ENCODE measurements at regions not wholly inside any gene's neighbourhood (a gene's known extent, or its start where the extent isn't known, plus 50 kb on each side); places are given as distances from the start of the nearest gene placed in this dataset.

- Mint-ChIP-seq H3K36me3 (no peaks in the 10 kb centered on the region), H3K4me1 (peaks cover 1% of the 10 kb centered on the region), H3K9me3 (no peaks in the 10 kb centered on the region), H3K27ac (no peak overlapping the region), H3K4me3 (no peak overlapping the region)
- DNase-seq (ENCODE audit: low spot score in 2 of 2) (no peak), ATAC-seq (no peak)
Measured at GRCh38 chr6:6717953-6718352, 129.4 kb downstream of the LY86 start.

GRCh38 chr6:6721606-6722005 lies 133.1 kb downstream of the LY86 start:
- ATAC-seq (no peak), DNase-seq (ENCODE audit: low spot score in 2 of 2) (no peak)
- H3K36me3 Mint-ChIP-seq: no peaks in the 10 kb centered on the region
- H3K27ac Mint-ChIP-seq: no peak overlapping the region
- H3K9me3 Mint-ChIP-seq: no peaks in the 10 kb centered on the region
- H3K4me1 Mint-ChIP-seq: peaks cover 7% of the 10 kb centered on the region
- no peak overlapping the region for H3K4me3 Mint-ChIP-seq

- H3K36me3 Mint-ChIP-seq: no peaks in the 10 kb centered on the region
- no peaks in the 10 kb centered on the region for H3K9me3 Mint-ChIP-seq
- no peak overlapping the region for H3K27ac Mint-ChIP-seq
- no peak overlapping the region for H3K4me3 Mint-ChIP-seq
- peaks cover 7% of the 10 kb centered on the region for H3K4me1 Mint-ChIP-seq
- no peak for ATAC-seq
- no peak for DNase-seq (ENCODE audit: low spot score in 2 of 2)
Measured at GRCh38 chr6:6722195-6722594, 133.7 kb downstream of the LY86 start.

DNA sequence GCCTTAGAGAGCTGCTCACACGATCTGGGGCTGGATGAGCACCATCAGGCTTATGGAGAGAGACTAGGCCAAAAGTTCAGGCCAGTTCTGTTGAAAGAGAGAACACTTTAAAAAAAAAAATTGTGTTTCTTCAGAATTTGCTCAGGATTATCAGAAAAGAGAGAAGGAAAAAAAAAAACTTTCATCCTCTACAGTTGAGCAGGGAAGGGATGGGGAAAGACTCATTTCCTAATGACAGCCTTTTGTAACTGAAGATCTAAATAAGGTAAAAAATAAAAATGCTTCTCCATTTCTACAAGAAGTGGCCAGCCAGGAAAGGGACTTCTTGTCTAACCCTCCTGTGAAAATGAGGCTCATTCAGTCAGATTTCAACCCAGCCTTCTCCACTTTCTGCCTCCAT lies 134.8 kb downstream of the LY86 start:
- no peak for DNase-seq (ENCODE audit: low spot score in 2 of 2)
- no peaks in the 10 kb centered on the region for H3K9me3 Mint-ChIP-seq
- no peak overlapping the region for H3K4me3 Mint-ChIP-seq
- ATAC-seq: no peak
- H3K36me3 Mint-ChIP-seq: no peaks in the 10 kb centered on the region
- H3K4me1 Mint-ChIP-seq: peaks cover 7% of the 10 kb centered on the region
- no peak overlapping the region for H3K27ac Mint-ChIP-seq

GRCh38 chr6:6723921-6724538 lies 135.5 kb downstream of the LY86 start:
- no peak for DNase-seq (ENCODE audit: low spot score in 2 of 2)
- no peak overlapping the region for H3K27ac Mint-ChIP-seq

GRCh38 chr6:6724539-6725467 lies 136.3 kb downstream of the LY86 start:
- Mint-ChIP-seq H3K27ac (no peak overlapping the region), H3K36me3 (no peaks in the 10 kb centered on the region), H3K4me1 (peaks cover 7% of the 10 kb centered on the region), H3K9me3 (no peaks in the 10 kb centered on the region), H3K4me3 (peak overlapping the region; percentile 40)
- DNase-seq (ENCODE audit: low spot score in 2 of 2) (no peak), ATAC-seq (peak; percentile 70)

More at GRCh38 chr6:6723921-6724538, 135.5 kb downstream of the LY86 start:
- H3K36me3 Mint-ChIP-seq: no peaks in the 10 kb centered on the region
- peak overlapping the region; percentile 40 for H3K4me3 Mint-ChIP-seq
- peaks cover 7% of the 10 kb centered on the region for H3K4me1 Mint-ChIP-seq
- peak; percentile 9 for ATAC-seq
- H3K9me3 Mint-ChIP-seq: no peaks in the 10 kb centered on the region

DNA sequence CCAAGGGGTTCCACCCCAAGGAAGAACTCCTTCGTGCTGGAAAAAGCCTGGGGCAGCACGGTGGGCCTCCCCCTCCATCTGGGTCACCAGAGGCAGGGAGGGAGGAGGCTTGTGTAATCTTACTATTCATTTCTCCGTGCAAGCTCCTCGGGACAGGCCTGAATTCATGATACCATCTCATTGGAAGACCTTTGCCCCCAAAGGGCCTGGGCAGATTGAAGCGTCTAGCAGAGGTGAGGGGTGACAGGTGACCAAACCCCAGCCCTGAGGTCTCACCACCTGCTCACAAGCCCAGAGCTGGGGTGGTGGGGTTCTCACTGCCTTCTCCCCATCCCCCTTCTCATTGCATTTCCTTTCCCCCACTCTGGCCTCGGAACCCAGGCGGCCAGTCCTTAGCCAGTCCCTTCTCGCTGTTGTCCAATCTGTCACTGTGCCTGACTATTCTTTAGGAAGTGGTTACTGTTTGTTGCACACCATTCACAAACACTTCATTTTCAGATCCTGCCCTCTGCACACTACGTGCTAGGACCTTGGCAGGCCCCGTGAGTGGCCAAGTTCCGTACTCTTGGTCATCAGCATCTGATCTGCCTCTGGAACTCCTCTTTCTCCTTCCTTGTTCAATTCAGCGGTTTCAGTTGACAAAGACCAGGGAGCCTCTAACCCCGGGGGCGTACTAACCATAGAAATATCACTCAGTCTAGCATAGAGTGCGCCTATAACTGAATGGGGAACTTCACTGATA lies 137.1 kb downstream of the LY86 start:
- Mint-ChIP-seq H3K36me3 (no peaks in the 10 kb centered on the region), H3K9me3 (no peaks in the 10 kb centered on the region), H3K27ac (no peak overlapping the region), H3K4me1 (peaks cover 7% of the 10 kb centered on the region), H3K4me3 (no peak overlapping the region)
- ATAC-seq (no peak), DNase-seq (ENCODE audit: low spot score in 2 of 2) (no peak)

DNA sequence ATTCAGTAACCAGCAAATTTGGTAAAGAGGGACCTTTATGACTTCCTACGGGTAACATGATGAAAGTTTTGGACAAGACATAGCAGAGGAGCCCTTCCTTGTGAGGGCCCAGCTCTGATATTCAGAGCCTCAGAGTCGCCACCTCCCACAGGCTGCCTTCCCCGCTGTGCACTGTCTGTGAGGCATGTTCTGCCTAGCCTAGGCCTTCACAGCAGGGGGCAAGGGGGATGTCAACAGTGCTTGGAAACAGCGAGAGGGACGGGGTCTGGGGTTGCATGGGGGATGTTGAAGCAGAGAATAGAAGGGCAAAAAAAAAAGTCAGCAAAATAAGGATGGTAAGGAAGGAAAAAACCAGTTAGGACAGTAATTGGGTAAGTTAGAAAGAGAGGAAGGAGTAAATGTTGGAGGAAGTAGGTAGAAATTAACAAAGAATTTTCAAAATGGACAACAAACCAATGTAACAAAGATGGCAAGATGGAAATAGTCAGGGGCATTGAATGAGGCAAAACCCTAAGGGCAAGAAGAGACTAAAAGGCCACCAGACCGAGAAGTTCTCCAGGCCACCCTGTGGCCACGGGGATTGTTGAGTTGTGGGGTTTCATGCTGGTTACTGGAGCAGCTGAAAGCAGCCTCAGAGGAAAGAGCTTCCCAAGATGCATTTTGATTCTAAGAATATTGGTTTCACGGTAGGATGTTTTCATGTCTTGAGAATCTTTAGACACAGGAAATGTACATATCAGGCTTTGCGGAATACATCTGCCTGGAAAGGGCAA lies 139.8 kb downstream of the LY86 start:
- Mint-ChIP-seq H3K9me3 (no peaks in the 10 kb centered on the region), H3K4me3 (no peak overlapping the region), H3K27ac (no peak overlapping the region), H3K36me3 (no peaks in the 10 kb centered on the region), H3K4me1 (peaks cover 7% of the 10 kb centered on the region)
- ATAC-seq (no peak), DNase-seq (ENCODE audit: low spot score in 2 of 2) (no peak)

- H3K27ac Mint-ChIP-seq: no peak overlapping the region
- no peak for DNase-seq (ENCODE audit: low spot score in 2 of 2)
- no peak for ATAC-seq
- no peak overlapping the region for H3K4me3 Mint-ChIP-seq
- no peaks in the 10 kb centered on the region for H3K36me3 Mint-ChIP-seq
- no peaks in the 10 kb centered on the region for H3K9me3 Mint-ChIP-seq
- H3K4me1 Mint-ChIP-seq: no peaks in the 10 kb centered on the region
Measured at GRCh38 chr6:6729971-6730370, 141.5 kb downstream of the LY86 start.

DNA sequence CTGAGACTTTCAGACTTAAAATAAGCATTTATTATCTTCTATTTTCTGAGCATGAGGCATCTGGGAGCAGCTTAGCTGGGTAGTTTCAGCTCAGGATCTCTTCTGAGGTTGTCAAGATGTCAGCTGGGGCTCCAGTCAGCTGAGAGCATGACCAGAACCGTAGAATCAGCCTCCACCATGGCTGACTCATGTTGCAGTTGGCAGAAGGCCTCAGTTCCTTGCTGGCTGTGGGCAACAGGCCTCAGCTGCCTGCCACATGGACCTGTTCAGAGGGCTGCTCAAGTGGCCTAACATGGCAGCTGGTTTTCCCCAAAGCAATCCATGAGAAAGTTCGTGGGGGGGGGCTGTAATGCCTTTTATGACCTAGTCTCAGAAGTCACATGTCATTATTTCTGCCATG lies 142.3 kb downstream of the LY86 start:
- DNase-seq (ENCODE audit: low spot score in 2 of 2): no peak
- ATAC-seq: peak; percentile 56
- Mint-ChIP-seq H3K36me3 (no peaks in the 10 kb centered on the region), H3K4me3 (no peak overlapping the region), H3K4me1 (no peaks in the 10 kb centered on the region), H3K9me3 (no peaks in the 10 kb centered on the region), H3K27ac (no peak overlapping the region)

DNA sequence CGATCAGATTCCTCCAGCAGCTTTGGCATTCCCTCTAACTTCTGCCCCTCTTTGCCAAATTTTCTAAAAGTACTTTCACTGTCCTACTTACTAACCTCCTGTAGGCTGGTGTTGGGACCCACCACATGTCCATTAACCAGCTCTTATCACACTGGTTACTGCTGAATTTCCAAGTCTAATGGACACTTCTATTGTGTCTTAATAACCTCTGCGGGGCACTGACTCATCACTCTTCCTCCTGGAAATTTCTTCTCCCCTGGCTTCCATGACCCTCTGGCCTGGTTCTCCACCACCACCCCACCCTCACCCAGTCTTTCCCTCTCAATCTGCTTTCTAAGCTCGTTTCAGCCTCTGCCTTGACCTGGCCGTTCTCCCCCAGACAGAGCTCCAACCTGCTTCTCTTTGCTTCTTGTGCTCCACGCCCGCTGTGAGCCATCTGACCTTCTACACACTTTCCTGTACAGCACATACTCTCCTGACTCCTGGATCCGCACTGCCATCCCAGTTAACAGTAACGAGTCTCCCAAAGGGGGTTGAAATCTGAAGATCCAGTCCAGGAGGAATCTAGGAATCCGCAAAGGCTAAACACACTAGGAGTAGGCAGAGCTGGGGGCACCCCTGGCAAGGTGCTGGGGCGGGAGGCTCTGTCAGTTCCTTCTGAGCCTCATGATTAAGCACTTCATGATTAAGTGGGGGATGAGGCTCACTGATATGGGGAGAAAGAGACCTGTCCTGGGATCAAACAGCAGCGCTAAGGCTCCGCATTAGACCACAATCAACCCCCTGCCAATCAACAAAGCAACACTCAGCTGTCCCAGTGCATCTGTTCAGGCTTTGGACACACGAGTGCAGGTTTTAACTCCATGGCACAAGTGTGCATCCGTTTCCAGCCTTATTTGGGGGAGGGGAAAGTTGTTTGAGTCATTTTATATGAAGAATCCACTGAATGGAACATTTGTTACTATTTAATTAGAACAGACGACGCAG lies 146.3 kb downstream of the LY86 start:
- Mint-ChIP-seq H3K27ac (no peak overlapping the region), H3K36me3 (no peaks in the 10 kb centered on the region), H3K4me3 (no peak overlapping the region), H3K9me3 (no peaks in the 10 kb centered on the region), H3K4me1 (no peaks in the 10 kb centered on the region)
- no peak for ATAC-seq
- no peak for DNase-seq (ENCODE audit: low spot score in 2 of 2)

DNA sequence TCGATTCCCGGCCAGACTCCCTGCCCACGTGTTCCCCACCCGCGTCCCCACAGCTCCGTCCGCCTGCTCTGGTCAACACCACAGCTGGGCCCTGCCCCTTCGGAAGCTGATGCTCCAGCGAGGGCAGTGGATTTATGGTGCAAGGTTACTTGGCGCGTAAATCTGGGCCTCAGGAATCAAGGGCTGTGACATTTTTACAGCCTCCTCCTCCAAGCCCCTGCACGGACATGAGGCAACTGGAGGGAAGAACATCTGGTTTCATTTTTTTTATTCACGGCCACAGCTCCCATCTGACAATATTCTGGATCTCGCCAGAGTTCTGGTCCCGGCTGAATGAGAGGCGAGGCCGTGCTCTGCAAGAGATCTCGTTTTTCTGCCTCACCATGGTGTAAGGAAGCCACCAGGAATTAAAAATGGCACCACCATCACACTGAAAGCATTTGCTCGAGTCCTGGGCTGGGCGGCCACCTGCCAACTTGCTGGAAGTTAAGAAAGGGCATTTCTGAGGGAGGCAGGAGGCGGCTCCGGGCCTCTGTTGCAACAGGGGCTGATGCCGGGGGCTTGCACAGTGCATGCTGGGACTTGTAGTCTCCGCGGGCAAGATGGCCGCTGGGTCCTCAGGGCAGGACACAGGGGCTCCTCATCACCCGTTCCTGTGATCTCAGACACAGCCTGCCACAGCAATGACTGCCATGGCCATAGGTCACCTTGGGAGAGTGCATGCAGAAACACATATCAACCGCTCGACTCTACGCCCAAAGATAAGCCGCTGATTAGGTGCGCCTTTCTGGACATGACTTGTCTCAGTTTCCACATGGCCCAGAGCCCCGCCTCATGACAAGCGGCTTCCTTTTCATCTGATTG lies 148.5 kb downstream of the LY86 start:
- peak; percentile 47 for ATAC-seq
- no peak for DNase-seq (ENCODE audit: low spot score in 2 of 2)
- H3K9me3 Mint-ChIP-seq: no peaks in the 10 kb centered on the region
- no peaks in the 10 kb centered on the region for H3K36me3 Mint-ChIP-seq
- no peak overlapping the region for H3K4me3 Mint-ChIP-seq
- no peaks in the 10 kb centered on the region for H3K4me1 Mint-ChIP-seq
- no peak overlapping the region for H3K27ac Mint-ChIP-seq

GRCh38 chr6:6737671-6738070 lies 149.2 kb downstream of the LY86 start:
- Mint-ChIP-seq H3K4me1 (no peaks in the 10 kb centered on the region), H3K9me3 (no peaks in the 10 kb centered on the region), H3K27ac (no peak overlapping the region), H3K36me3 (no peaks in the 10 kb centered on the region), H3K4me3 (no peak overlapping the region)
- no peak for ATAC-seq
- no peak for DNase-seq (ENCODE audit: low spot score in 2 of 2)

Measured in stimulated activated effector memory CD8-positive, alpha-beta T cell treated with anti-CD3 and anti-CD28 coated beads, Interleukin-12 subunit alpha, Interleukin-12 subunit beta, amount 100 ng/mL, for 72 hours (primary cell).